B cell (primary cell): ENCODE measurements at regions not wholly inside any gene's neighbourhood (a gene's known extent, or its start where the extent isn't known, plus 50 kb on each side); places are given as distances from the start of the nearest gene placed in this dataset.

Source experiments
- ATAC-seq: fragments of 200-7000 bp; cut with Tn5 transposase; one replicate; pipeline ENCODE4 v1.10.0; 2021; ENCODE audit warnings: low read depth, mild to moderate bottlenecking, moderate number of reproducible peaks, moderate library complexity
- CTCF ChIA-PET: fragments of 350-600 bp; sonication (Branson Sonifier 250); formaldehyde crosslinking; loops from one replicate; lab custom pipeline; 2021; ENCODE audit warnings: antibody characterized with exemption, inconsistent platforms; lab: Charles Lee
- POLR2A ChIA-PET: fragments of 350-600 bp; sonication (Branson Sonifier 250); formaldehyde crosslinking; loops from one replicate; lab custom pipeline; 2021; ENCODE audit warnings: antibody characterized with exemption; lab: Charles Lee
- DNase-seq: peaks from one replicate; pipeline ENCODE4 v3.0.0; 2013
- H2AFZ ChIP-seq: 2 replicates; pipeline ENCODE4 v1.6.1; 2012; ENCODE audit warnings: mild to moderate bottlenecking, low read depth, low read length; ENCODE audit not compliant: insufficient read depth, poor library complexity, severe bottlenecking
- H3K27ac ChIP-seq, 2 donors: 1 replicate in 1 of 2; 2 replicates in 1 of 2; pipeline ENCODE4 v1.5.1; 2012 to 2013; ENCODE audit warnings: low read length in 2 of 2, mild to moderate bottlenecking in 2 of 2, moderate library complexity in 1 of 2
- H3K27me3 ChIP-seq, 4 experiments: fragments of 200-600 bp in 1 of 4; sonication (generic) in 1 of 4; replicated peaks in 1 of 4; 1 replicate in 2 of 4; 2 replicates in 2 of 4; pipeline versions ENCODE4 v1.6.1 to v1.7.0; 2013 to 2016; ENCODE audit warnings: low read length in 3 of 4, mild to moderate bottlenecking in 2 of 4, mixed read lengths in 1 of 4, moderate library complexity in 1 of 4; ENCODE audit not compliant: insufficient read depth in 4 of 4, control insufficient read depth in 3 of 4; ENCODE audit errors: control extremely low read depth in 1 of 4
- H3K36me3 ChIP-seq, 2 experiments: replicated peaks in 1 of 2; 1 replicate in 1 of 2; 2 replicates in 1 of 2; pipeline versions ENCODE4 v1.6.1 to v1.7.1; 2013; ENCODE audit warnings: low read length in 1 of 2; ENCODE audit not compliant: insufficient read depth in 2 of 2, control insufficient read depth in 1 of 2; ENCODE audit errors: control extremely low read depth in 1 of 2, extremely low read depth in 1 of 2
- H3K4me1 ChIP-seq, 2 donors: fragments of 200-600 bp in 1 of 2; sonication (generic) in 1 of 2; 1 replicate in 1 of 2; 2 replicates in 1 of 2; pipeline versions ENCODE4 v1.5.1 to v1.6.1; 2013 to 2017; ENCODE audit warnings: low read length in 2 of 2; ENCODE audit not compliant: control insufficient read depth in 2 of 2, insufficient read depth in 2 of 2
- H3K4me2 ChIP-seq: replicated peaks from 2 replicates; pipeline ENCODE3; 2012; ENCODE audit warnings: mild to moderate bottlenecking, low read depth, low read length; ENCODE audit not compliant: poor library complexity, severe bottlenecking
- H3K4me3 ChIP-seq, 5 experiments: fragments of 200-600 bp in 1 of 5; sonication (generic) in 1 of 5; 1 replicate in 3 of 5; 2 replicates in 2 of 5; pipeline versions ENCODE4 v1.5.1 to v1.7.0; 2011 to 2016; ENCODE audit warnings: low read length in 4 of 5, mild to moderate bottlenecking in 4 of 5, low read depth in 2 of 5, control low read depth in 1 of 5, moderate library complexity in 1 of 5; ENCODE audit not compliant: insufficient read depth in 1 of 5; ENCODE audit errors: control extremely low read depth in 1 of 5, extremely low read depth in 1 of 5
- H3K79me2 ChIP-seq: fragments of 200-600 bp; sonication (generic); one replicate; pipeline ENCODE4 v1.6.0; 2016; ENCODE audit warnings: low read length; ENCODE audit not compliant: control insufficient read depth, insufficient read depth
- H3K9ac ChIP-seq: fragments of 200-600 bp; sonication (generic); 2 replicates; pipeline ENCODE4 v1.6.1; 2017; ENCODE audit warnings: mild to moderate bottlenecking, low read length, moderate library complexity
- H3K9me3 ChIP-seq, 3 donors: one replicate each; pipeline versions ENCODE4 v1.6.1 to v1.7.1; 2013; ENCODE audit warnings: low read length in 2 of 3; ENCODE audit not compliant: control insufficient read depth in 2 of 3, insufficient read depth in 1 of 3; ENCODE audit errors: control extremely low read depth in 1 of 3
- H4K20me1 ChIP-seq: 2 replicates; pipeline ENCODE4 v1.6.0; 2012; ENCODE audit warnings: mild to moderate bottlenecking, low read length; ENCODE audit not compliant: insufficient read depth, control insufficient read depth, poor library complexity, severe bottlenecking
- H3K27ac Mint-ChIP-seq: one replicate; pipeline ENCODE4 v1.8.0; 2021; ENCODE audit warnings: mixed read lengths
- H3K27me3 Mint-ChIP-seq: one replicate; pipeline ENCODE4 v1.8.0; 2021; ENCODE audit warnings: mixed read lengths
- H3K4me1 Mint-ChIP-seq: one replicate; pipeline ENCODE4 v1.8.0; 2021; ENCODE audit warnings: mixed read lengths
- H3K4me3 Mint-ChIP-seq: one replicate; pipeline ENCODE4 v1.8.0; 2021; ENCODE audit warnings: mixed read lengths
- H3K9me3 Mint-ChIP-seq: one replicate; pipeline ENCODE4 v1.8.0; 2022; ENCODE audit warnings: mixed read lengths; ENCODE audit not compliant: insufficient read depth
- EZH2 ChIP-seq: IDR thresholded peaks from 2 replicates; pipeline ENCODE4 v1.6.1; 2012; ENCODE audit warnings: borderline replicate concordance, low read depth, mild to moderate bottlenecking, moderate library complexity, low read length; ENCODE audit not compliant: insufficient read depth, poor library complexity, severe bottlenecking
- WGBS: methylation state at CpG from one replicate; pipeline ENCODE4 v1.1.5; 2013; ENCODE audit warnings: missing lambda C conversion rate; ENCODE audit not compliant: insufficient coverage; 5-methylcytosine and 5-hydroxymethylcytosine counted together
- intact Hi-C: fragments of 100-400 bp; cut with micrococcal nuclease; formaldehyde crosslinking; loops from one replicate; pipeline ENCODE4 v1.10.0; 2022
- TF ChIP-seq, protein P1 (sequence below): fragments of 200-600 bp; IDR thresholded peaks from one replicate; pipeline ENCODE4 v1.8.0; 2022; ENCODE audit warnings: antibody characterized with exemption, mild to moderate bottlenecking

DNA sequence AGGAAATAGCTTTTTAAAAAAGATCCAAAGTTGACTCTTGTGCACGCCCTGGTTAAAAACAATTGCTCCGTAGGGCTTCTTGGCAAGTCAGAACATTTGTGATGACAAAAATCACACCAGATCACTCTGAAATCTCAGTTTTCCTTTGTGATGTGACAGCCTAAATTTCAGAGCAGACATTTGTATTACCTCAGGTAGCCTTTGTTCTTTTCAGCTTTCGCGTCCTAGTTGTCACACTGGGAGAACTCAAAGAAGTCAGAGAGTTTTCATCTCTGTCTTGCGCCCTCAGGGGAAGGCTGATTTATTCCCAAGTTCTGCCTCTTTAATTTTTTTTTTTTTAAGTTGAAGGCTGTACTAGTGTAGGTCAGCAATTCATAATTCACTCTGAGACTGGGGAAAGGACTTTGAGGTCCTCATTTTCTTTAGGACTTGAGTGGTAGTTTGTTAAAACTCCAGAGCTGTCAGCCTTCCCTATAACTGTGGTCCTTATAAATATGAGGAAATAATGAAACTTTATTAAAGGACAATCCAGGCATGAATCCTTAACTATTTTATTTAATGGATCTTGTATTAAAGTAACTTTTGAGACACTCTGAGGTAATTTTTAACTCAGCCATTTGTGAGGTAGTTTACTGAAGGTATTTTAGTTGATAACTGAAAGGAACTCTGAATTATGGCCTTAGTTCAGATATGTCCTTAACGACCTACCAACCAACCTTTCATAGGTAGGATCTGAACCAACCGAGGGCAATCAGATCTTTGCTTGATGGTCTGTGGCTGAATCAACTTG lies 525.1 kb upstream of the FAM98A start:
- H3K9ac ChIP-seq: no peak overlapping the region
- DNase-seq: no peak
- no peak overlapping the region for H3K27ac Mint-ChIP-seq
- TF ChIP-seq EZH2: no peak
- TF ChIP-seq, protein P1, sequence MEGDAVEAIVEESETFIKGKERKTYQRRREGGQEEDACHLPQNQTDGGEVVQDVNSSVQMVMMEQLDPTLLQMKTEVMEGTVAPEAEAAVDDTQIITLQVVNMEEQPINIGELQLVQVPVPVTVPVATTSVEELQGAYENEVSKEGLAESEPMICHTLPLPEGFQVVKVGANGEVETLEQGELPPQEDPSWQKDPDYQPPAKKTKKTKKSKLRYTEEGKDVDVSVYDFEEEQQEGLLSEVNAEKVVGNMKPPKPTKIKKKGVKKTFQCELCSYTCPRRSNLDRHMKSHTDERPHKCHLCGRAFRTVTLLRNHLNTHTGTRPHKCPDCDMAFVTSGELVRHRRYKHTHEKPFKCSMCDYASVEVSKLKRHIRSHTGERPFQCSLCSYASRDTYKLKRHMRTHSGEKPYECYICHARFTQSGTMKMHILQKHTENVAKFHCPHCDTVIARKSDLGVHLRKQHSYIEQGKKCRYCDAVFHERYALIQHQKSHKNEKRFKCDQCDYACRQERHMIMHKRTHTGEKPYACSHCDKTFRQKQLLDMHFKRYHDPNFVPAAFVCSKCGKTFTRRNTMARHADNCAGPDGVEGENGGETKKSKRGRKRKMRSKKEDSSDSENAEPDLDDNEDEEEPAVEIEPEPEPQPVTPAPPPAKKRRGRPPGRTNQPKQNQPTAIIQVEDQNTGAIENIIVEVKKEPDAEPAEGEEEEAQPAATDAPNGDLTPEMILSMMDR: no peak
- no peak overlapping the region for H3K27ac ChIP-seq
- no peak overlapping the region for H3K4me3 Mint-ChIP-seq
- no peak overlapping the region for H2AFZ ChIP-seq
- no peaks in the 10 kb centered on the region for H4K20me1 ChIP-seq
- no peaks in the 10 kb centered on the region for H3K79me2 ChIP-seq
- POLR2A ChIA-PET: no interaction called here
- no peak overlapping the region for H3K4me2 ChIP-seq
- no peak overlapping the region for H3K4me3 ChIP-seq
- WGBS: 94% methylated on average over 4 of the region's 7 CpGs
- H3K4me1 Mint-ChIP-seq: no peaks in the 10 kb centered on the region
- intact Hi-C loops: no loop called here
- no peaks in the 10 kb centered on the region for H3K9me3 Mint-ChIP-seq
- no peaks in the 10 kb centered on the region for H3K36me3 ChIP-seq
- H3K9me3 ChIP-seq: no peaks in the 10 kb centered on the region
- H3K27me3 ChIP-seq: no peaks in the 10 kb centered on the region
- no peaks in the 10 kb centered on the region for H3K4me1 ChIP-seq
- no peaks in the 10 kb centered on the region for H3K27me3 Mint-ChIP-seq
- CTCF ChIA-PET: no interaction called here
- ATAC-seq: no peak

DNA sequence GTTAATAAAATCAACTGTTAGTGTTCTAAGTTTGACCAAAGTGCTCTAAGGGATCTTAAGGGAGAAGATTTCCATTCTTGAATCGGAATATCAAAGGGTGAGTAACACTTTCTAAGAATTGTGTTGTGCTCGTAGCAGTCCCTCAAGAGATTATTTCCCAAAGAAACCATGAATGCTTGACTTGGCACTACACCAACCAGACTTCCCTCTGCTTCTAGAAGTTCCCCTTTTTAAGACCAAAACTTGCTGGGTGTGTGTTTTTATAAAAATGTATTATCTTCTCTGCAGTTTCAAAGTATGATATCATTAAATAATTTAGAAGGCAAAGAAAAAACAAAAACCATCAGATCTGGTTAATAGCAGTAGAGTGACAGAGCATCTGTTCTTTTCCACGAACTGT lies 522.0 kb upstream of the FAM98A start:
- DNase-seq (no peak), ATAC-seq (no peak)
- Mint-ChIP-seq H3K27ac (no peak overlapping the region), H3K4me3 (no peak overlapping the region), H3K27me3 (no peaks in the 10 kb centered on the region), H3K9me3 (no peaks in the 10 kb centered on the region), H3K4me1 (no peaks in the 10 kb centered on the region)
- H3K9me3 ChIP-seq: no peaks in the 10 kb centered on the region
- ChIA-PET POLR2A (no interaction called here), CTCF (no interaction called here)
- no peak overlapping the region for H3K4me2 ChIP-seq
- no peaks in the 10 kb centered on the region for H4K20me1 ChIP-seq
- no peaks in the 10 kb centered on the region for H3K4me1 ChIP-seq
- H2AFZ ChIP-seq: no peak overlapping the region
- H3K4me3 ChIP-seq: no peak overlapping the region
- no peaks in the 10 kb centered on the region for H3K79me2 ChIP-seq
- H3K36me3 ChIP-seq: no peaks in the 10 kb centered on the region
- intact Hi-C loops: no loop called here
- no peaks in the 10 kb centered on the region for H3K27me3 ChIP-seq
- no peak overlapping the region for H3K27ac ChIP-seq
- H3K9ac ChIP-seq: no peak overlapping the region
- TF ChIP-seq, protein P1: no peak
- no peak for TF ChIP-seq EZH2
- WGBS: 0% methylated on average over 2 of the region's 3 CpGs
